Transverse colon (tissue), 4 donors: ENCODE measurements at regions not wholly inside any gene's neighbourhood (a gene's known extent, or its start where the extent isn't known, plus 50 kb on each side); places are given as distances from the start of the nearest gene placed in this dataset.

Source experiments
- DNase-seq: peaks from one replicate; pipeline ENCODE4 v3.0.0-alpha.2; 2019
- H3K27ac ChIP-seq, 4 donors: fragments of 200-600 bp; sonication (generic); 2 replicates each; pipeline ENCODE4 v1.5.1; 2016 to 2018; ENCODE audit warnings: inconsistent platforms in 4 of 4
- H3K27me3 ChIP-seq: fragments of 200-600 bp; sonication (generic); 2 replicates; pipeline ENCODE4 v1.5.1; 2017; ENCODE audit warnings: inconsistent platforms
- H3K36me3 ChIP-seq, 4 donors: fragments of 200-600 bp; sonication (generic); 2 replicates each; pipeline ENCODE4 v1.5.1; 2017 to 2019; ENCODE audit warnings: inconsistent platforms in 4 of 4
- H3K4me1 ChIP-seq, 4 donors: fragments of 200-600 bp; sonication (generic); 2 replicates each; pipeline ENCODE4 v1.5.1; 2017 to 2020; ENCODE audit warnings: inconsistent platforms in 4 of 4
- H3K4me3 ChIP-seq, 4 donors: fragments of 200-600 bp; sonication (generic); 1 replicate in 1 of 4; 2 replicates in 3 of 4; pipeline versions ENCODE4 v1.5.1 to v1.6.1; 2017 to 2019; ENCODE audit warnings: inconsistent platforms in 4 of 4
- H3K9me3 ChIP-seq, 2 donors: fragments of 200-600 bp; sonication (generic); 2 replicates each; pipeline ENCODE4 v1.5.1; 2017 to 2019; ENCODE audit warnings: inconsistent platforms in 2 of 2
- EP300 ChIP-seq: sonication (generic); formaldehyde crosslinking; IDR thresholded peaks from one replicate; pipeline ENCODE4 v1.6.1; 2017; ENCODE audit warnings: antibody characterized with exemption, low read depth
- POLR2A ChIP-seq: fragments of 450-650 bp; IDR thresholded peaks from one replicate; pipeline ENCODE4 v1.6.1; 2016; ENCODE audit warnings: antibody characterized with exemption, mild to moderate bottlenecking, moderate library complexity
- POLR2AphosphoS5 ChIP-seq, 3 donors: sonication (generic); formaldehyde crosslinking; IDR thresholded peaks; one replicate each; pipeline ENCODE4 v1.6.1; 2016; ENCODE audit warnings: antibody characterized with exemption in 3 of 3
- WGBS, 2 donors: methylation state at CpG; one replicate each; pipeline ENCODE4 v1.1.5; 2018; ENCODE audit warnings: low coverage in 1 of 2; 5-methylcytosine and 5-hydroxymethylcytosine counted together
- in situ Hi-C, 4 donors: fragments of 200-750 bp; cut with MboI; loops; one replicate each; pipeline versions ENCODE4 v1.15.0 to v1.15.1; 2017; ENCODE audit warnings: low sequenced_read_pairs in 3 of 4, low pct_ligation_motif_present in 1 of 4, low pct_unique_long_range_greater_than_20kb in 1 of 4
- intact Hi-C: fragments of 100-400 bp; cut with DNase I; formaldehyde crosslinking; loops from one replicate; pipeline ENCODE4 v1.15.1; 2023; ENCODE audit warnings: low total_unique reads
- TF ChIP-seq, protein P1 (sequence below), 5 experiments: fragments of 200-600 bp in 3 of 5; fragments of 450-650 bp in 2 of 5; sonication (generic) in 3 of 5; IDR thresholded peaks; 1 replicate in 2 of 5; 2 replicates in 3 of 5; pipeline ENCODE4 v1.5.1; 2016 to 2017; ENCODE audit warnings: antibody characterized with exemption in 5 of 5, inconsistent platforms in 3 of 5, mild to moderate bottlenecking in 2 of 5, moderate library complexity in 1 of 5

GRCh38 chr20:46833360-46833759, 61.3 kb upstream of the EYA2 start:
- H3K36me3 ChIP-seq = no peaks in the 10 kb centered on the region
- no peaks in the 10 kb centered on the region for H3K4me1 ChIP-seq
- in situ Hi-C loops (no loop called here), intact Hi-C loops (no loop called here)
- WGBS, 2 donors = 77 to 89% methylated on average over 3 of the region's 3 CpGs
- H3K4me3 ChIP-seq = no peak overlapping the region
- no peak overlapping the region for H3K27ac ChIP-seq
- H3K27me3 ChIP-seq = no peaks in the 10 kb centered on the region
- no peaks in the 10 kb centered on the region for H3K9me3 ChIP-seq
- TF ChIP-seq EP300 = no peak
- TF ChIP-seq, protein P1, sequence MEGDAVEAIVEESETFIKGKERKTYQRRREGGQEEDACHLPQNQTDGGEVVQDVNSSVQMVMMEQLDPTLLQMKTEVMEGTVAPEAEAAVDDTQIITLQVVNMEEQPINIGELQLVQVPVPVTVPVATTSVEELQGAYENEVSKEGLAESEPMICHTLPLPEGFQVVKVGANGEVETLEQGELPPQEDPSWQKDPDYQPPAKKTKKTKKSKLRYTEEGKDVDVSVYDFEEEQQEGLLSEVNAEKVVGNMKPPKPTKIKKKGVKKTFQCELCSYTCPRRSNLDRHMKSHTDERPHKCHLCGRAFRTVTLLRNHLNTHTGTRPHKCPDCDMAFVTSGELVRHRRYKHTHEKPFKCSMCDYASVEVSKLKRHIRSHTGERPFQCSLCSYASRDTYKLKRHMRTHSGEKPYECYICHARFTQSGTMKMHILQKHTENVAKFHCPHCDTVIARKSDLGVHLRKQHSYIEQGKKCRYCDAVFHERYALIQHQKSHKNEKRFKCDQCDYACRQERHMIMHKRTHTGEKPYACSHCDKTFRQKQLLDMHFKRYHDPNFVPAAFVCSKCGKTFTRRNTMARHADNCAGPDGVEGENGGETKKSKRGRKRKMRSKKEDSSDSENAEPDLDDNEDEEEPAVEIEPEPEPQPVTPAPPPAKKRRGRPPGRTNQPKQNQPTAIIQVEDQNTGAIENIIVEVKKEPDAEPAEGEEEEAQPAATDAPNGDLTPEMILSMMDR (IDR thresholded peaks at IDR 0.05) = no peak
- no peak for TF ChIP-seq POLR2AphosphoS5 (IDR thresholded peaks at IDR 0.05)
- no peak for TF ChIP-seq POLR2A
- no peak for DNase-seq

- intact Hi-C loops = no loop called here
- Histone ChIP-seq H3K27ac (no peak overlapping the region), H3K9me3 (no peaks in the 10 kb centered on the region), H3K4me3 (no peak overlapping the region), H3K27me3 (no peaks in the 10 kb centered on the region), H3K36me3 (no peaks in the 10 kb centered on the region), H3K4me1 (no peaks in the 10 kb centered on the region)
- 82% methylated on average over 1 of the region's 1 CpG; no CpG with 5 or more reads in 1 of the 2 donors for WGBS, 2 donors
- in situ Hi-C loops = no loop called here
- TF ChIP-seq POLR2AphosphoS5 (IDR thresholded peaks at IDR 0.05) = no peak
- no peak for TF ChIP-seq POLR2A
- DNase-seq = no peak
Measured at GRCh38 chr20:46835418-46835817, 59.2 kb upstream of the EYA2 start.

GRCh38 chr20:46837083-46837482, 57.6 kb upstream of the EYA2 start:
- no peak for DNase-seq
- H3K4me1 ChIP-seq = no peaks in the 10 kb centered on the region
- no peak overlapping the region for H3K27ac ChIP-seq
- intact Hi-C loops = no loop called here
- TF ChIP-seq, protein P1 (IDR thresholded peaks at IDR 0.05) = no peak
- TF ChIP-seq EP300 (no peak), POLR2A (no peak), POLR2AphosphoS5 (IDR thresholded peaks at IDR 0.05) (no peak)
- H3K36me3 ChIP-seq = no peaks in the 10 kb centered on the region
- 80 to 82% methylated on average over 2 to 4 of the region's 4 CpGs for WGBS, 2 donors
- H3K27me3 ChIP-seq = no peaks in the 10 kb centered on the region
- no peak overlapping the region for H3K4me3 ChIP-seq
- no peaks in the 10 kb centered on the region for H3K9me3 ChIP-seq
- in situ Hi-C loops = no loop called here

DNA sequence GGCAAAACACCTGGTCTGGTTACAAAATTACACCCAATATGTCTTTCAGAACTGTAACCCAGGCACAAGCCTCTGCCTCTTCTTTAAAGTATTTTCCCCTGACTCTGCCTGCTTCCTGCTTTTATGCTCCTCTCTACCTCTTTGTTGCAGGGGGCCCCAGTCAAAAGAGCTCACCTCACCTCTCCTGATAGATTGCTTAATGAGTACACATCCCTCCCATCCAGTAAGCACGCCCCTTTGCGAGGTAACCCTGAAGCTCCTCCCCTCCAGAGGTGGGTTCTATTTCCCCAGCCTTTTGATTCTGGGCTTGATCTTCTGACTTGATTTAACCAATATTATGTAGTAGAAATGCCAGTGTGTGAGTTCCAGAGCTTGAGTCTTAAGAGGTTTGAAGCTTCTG, 56.6 kb upstream of the EYA2 start:
- 24 to 40% methylated on average over 2 of the region's 2 CpGs for WGBS, 2 donors
- Histone ChIP-seq H3K27me3 (no peaks in the 10 kb centered on the region), H3K9me3 (no peaks in the 10 kb centered on the region), H3K36me3 (no peaks in the 10 kb centered on the region), H3K4me1 (no peaks in the 10 kb centered on the region), H3K27ac (no peak overlapping the region), H3K4me3 (no peak overlapping the region)
- in situ Hi-C loops (no loop called here), intact Hi-C loops (no loop called here)
- TF ChIP-seq POLR2AphosphoS5 (IDR thresholded peaks at IDR 0.05) (no peak), EP300 (no peak), POLR2A (no peak)
- TF ChIP-seq, protein P1 (IDR thresholded peaks at IDR 0.05) = no peak
- DNase-seq = no peak

DNA sequence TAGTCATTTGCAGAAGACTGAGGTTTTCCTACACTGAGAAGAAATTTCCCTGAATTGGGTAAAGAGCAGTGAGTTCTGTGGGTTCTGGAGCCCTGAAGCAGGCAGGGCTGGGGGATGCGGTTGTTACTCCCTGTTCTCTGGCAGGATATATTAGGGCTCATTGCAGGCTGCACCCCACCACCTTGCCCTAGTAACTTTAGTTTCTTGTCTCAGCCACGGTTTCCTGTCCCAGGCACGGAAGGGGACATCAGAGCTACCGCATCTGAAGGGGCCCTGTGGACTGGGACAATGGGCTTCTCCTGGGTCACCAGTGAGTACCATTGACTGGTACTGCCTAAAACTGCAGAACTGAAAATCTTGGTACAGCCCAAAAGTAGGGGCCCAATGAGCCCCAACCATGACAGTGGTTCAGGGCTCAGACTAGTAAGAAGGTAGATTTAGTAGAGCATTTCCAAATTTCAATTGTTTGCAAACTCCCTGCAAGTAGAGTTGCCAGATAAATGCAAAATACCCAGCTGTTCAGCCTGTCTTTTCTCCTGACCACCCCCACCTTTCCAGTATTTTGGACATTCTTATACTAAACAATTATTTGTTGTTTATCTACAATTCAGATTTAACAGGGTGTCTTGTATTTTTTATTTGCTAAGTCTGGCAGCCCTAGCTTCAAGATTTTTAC, 54.5 kb upstream of the EYA2 start:
- no peak for TF ChIP-seq POLR2A
- TF ChIP-seq, protein P1 (IDR thresholded peaks at IDR 0.05) = no peak
- no peak for TF ChIP-seq EP300
- TF ChIP-seq POLR2AphosphoS5 (IDR thresholded peaks at IDR 0.05) = no peak
- in situ Hi-C loops (no loop called here), intact Hi-C loops (no loop called here)
- no peak for DNase-seq
- Histone ChIP-seq H3K27ac (no peak overlapping the region), H3K4me3 (no peak overlapping the region), H3K4me1 (no peaks in the 10 kb centered on the region), H3K36me3 (no peaks in the 10 kb centered on the region), H3K9me3 (no peaks in the 10 kb centered on the region), H3K27me3 (no peaks in the 10 kb centered on the region)
- 91% methylated on average over 4 of the region's 4 CpGs; no CpG with 5 or more reads in 1 of the 2 donors for WGBS, 2 donors
